GM19035 (cell line): ENCODE measurements at regions not wholly inside any gene's neighbourhood (a gene's known extent, or its start where the extent isn't known, plus 50 kb on each side); places are given as distances from the start of the nearest gene placed in this dataset.
A peak's percentile ranks its signal among the peaks of the same experiment; 100 is the strongest.
"Not testable (repeated sequence)": the region's sequence is repeated elsewhere in the genome, so short reads cannot be mapped to it uniquely, and the experiment has no call there.

Source experiments
- ATAC-seq: cut with Tn5 transposase; IDR thresholded peaks from one replicate; pipeline ENCODE4 v1.9.1; 2021; ENCODE audit not compliant: unreplicated experiment

- no peak for ATAC-seq
These were observed 223.8 kb upstream of the SMLR1 start for GRCh38 chr6:130603391-130603790.

- ATAC-seq, result no peak
These were observed 222.3 kb upstream of the SMLR1 start for GRCh38 chr6:130604841-130605399.

GRCh38 chr6:130610303-130610702 lies 216.9 kb upstream of the SMLR1 start:
- ATAC-seq, result no peak

DNA sequence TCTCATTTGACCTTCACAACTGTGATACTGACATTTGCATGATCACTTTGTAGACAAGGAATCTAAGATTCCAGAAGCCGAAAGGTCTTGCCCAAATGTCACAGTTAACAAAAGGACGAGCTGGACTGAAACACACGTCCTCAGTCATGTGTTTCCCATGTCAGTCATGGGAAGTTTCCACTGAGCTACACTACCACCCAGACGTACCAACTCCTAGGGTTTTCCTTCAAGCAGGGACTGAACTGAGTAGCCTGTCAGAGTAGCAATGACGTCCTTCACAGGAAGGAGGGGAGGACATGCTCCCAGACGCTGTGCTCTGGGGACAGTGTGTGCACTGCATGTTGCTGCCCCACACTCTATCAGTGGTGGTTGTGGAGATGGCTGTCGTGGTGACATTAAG lies 215.8 kb upstream of the SMLR1 start:
- ATAC-seq, result no peak

DNA sequence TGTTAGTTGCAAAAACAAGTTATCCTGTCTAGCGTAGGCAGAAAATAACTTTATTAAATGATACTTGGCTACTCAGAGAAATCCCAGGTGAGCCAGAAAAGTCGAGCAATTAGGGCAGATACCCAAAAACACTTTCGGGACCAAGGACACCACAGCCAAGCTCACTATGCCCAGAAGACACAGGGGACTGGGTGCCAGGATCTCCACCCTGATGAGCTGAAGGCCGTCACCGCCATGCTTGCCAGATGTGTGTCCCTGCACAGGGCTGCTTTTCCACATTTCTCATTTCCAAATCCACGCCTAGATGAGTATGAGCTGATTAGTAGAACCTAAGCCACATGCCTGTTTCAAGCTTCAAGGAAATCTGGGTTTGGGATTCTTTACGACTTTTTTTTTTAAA lies 214.0 kb upstream of the SMLR1 start:
- ATAC-seq, result no peak

DNA sequence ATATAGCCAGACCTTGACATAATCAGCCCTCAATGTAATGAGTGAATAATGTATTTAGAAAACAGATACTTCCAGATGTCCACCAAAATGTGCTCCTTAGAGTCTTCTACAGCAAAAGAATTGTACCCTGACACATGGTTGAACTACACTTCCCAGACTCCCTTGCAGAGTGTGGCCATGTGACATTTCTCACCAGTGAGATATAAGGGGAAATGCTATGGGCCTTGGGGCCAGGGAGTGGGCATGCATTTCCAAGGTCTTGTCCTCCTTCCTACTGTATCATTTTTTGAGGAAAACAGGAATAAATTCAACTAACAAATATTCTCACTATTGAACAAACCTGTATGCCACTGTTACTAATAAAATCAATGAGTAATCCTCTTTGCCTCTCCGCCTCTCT lies 211.4 kb upstream of the SMLR1 start:
- no peak for ATAC-seq

DNA sequence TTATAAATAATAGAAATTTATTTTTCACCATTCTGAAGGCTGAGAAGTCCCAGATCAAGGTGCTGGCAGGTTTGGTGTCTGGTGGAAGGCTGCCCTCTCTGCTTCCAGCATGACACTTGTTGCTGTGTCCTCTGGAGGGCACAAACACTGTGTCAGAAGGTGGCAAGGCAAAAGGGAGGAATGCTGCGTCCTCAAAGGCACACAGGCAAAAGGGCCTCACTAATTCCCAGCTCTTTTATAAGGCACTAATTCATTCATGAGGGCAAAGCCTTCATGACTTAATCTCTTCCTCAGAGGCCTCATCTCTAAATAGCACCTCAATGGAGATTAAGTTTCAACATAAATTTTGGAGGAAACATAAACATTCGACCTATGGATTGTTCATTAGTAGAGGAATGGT lies 209.5 kb upstream of the SMLR1 start:
- ATAC-seq, result no peak

DNA sequence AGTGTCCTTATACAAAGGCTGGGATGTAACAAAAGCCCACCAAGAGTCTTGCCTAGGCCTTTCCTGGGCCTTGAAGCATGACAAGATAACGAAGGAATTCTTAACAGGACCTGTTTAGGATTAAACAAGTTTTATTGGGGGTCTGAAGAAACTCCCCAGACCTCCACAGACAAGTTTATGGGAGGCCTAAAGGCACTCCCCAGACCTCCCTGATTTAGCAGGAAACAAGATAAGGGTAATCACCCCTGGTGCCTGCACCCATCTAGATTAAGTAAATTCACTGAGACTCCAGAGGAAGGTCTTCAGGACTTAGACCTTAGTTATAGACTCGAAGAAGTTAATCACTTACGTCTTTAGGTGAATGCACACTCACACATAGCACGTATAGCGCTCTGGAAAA lies 208.4 kb upstream of the SMLR1 start:
- ATAC-seq, result not testable (repeated sequence)

DNA sequence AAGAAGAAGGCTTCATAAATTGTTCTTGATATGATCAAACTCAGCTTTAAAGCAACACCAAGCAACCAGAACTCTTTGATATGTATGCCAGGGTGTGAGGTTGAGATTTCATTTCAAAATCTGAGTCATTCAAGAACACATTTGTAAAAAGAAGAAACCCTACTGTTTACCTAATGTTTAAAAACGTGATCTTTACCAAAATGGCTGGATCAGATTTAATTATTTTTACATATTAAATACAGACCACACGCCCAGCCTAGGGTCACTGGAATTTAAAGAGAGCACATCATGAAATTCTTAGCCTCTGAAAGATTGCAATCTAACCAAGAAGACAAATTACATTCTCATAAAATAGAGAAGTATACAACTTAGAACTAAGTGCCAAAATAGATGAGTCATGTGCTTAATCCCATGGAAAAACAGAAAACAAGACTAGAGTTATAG lies 206.8 kb upstream of the SMLR1 start:
- ATAC-seq, result no peak

GRCh38 chr6:130622142-130622541 lies 205.1 kb upstream of the SMLR1 start:
- no peak for ATAC-seq

DNA sequence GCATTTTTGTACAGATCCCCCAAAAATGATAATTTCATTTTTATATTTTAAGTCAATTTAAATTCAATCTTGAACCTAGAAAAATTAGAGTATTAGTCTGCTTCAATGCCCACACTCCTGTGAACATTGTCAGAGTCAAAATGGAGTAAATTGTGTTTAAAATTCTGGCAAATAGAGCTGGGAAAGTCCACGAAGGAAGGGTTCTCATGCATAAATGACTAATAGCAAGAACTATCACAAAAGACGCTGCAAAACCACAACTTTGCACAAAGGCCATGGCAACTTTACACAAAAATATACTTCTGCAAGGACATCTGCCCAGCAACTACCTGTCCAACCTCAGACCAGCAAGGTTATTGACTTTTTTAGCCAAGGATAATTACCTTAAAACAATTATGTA lies 203.2 kb upstream of the SMLR1 start:
- no peak for ATAC-seq

DNA sequence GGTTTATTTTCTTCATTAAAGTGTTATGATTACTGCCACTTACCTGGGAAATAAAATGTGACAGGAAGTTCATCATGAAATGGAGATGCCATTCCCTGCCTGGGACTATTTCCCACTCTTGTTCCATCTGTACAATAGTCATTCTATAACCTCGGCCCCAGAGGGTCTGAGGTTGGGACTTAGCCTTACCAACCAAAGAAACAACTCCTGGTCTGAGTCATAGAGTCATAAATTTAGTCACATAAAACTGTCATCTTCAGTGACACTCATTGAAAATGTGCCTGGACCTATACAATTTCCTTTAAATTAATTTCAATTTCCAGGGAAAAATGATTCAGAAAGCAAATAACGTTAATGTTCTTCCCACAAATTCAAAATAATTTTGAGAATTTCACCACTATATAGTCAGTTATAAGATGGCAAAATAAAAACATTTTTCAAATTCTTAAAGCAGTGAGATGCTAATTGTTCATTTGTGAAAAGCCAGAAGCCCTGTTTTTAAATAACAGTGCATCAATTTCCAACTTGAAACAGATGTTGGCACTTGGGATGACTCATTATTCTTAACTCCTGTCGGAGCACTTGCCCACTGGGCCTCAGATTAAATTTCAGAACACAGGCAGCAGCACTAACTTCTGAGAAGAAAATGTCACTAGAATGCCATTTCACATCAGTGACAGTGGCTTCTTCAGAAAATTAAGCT lies 201.2 kb upstream of the SMLR1 start:
- ATAC-seq, result peak; percentile 68

DNA sequence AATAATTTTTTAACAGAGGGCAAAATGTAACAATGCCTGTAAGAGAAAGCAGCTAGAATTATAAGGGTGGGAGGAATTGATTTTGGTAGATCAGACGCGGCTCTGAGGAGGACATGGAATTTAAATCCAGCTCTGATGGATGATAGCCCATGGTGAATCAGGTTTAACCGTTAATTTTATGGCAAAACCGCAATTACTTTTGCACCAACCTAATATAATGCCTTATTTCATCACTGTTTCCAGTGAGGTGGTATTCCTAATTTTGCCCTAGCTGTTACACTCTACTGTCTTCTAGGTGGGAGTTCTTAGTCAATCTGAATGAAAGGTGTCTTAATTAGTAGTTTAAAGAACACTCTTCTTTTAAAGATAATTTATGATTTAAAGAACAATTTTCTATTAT lies 198.3 kb upstream of the SMLR1 start:
- no peak for ATAC-seq

GRCh38 chr6:130629640-130630039 lies 197.6 kb upstream of the SMLR1 start:
- no peak for ATAC-seq

DNA sequence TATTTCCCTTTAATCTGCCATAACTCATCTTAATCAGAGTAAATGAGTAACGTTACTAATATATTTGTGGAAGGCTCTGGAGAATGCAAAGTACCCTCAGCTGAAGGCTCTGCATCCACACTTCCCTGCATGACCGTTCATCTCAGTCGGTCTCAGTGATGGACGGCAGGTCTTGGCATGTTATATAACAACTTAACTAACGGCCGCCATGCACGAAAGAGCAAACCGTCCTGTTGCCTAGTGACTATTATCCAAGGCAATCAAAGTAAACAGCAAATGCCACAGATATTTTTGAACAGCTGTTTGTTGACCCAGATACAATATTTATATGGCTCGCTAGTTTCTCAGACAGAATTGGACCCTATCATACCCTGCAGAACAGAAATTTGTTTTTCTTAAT lies 194.9 kb upstream of the SMLR1 start:
- no peak for ATAC-seq

- ATAC-seq, result no peak
These were observed 194.3 kb upstream of the SMLR1 start for GRCh38 chr6:130632897-130633296.

GRCh38 chr6:130643361-130643760 lies 183.8 kb upstream of the SMLR1 start:
- no peak for ATAC-seq

- ATAC-seq, result no peak
These were observed 183.0 kb upstream of the SMLR1 start for GRCh38 chr6:130644175-130644574.

GRCh38 chr6:130644769-130645168 lies 182.4 kb upstream of the SMLR1 start:
- not testable (repeated sequence) for ATAC-seq

- no peak for ATAC-seq
These were observed 180.0 kb upstream of the SMLR1 start for GRCh38 chr6:130647246-130647645.

- ATAC-seq, result no peak
These were observed 171.6 kb upstream of the SMLR1 start for GRCh38 chr6:130655586-130655985.

DNA sequence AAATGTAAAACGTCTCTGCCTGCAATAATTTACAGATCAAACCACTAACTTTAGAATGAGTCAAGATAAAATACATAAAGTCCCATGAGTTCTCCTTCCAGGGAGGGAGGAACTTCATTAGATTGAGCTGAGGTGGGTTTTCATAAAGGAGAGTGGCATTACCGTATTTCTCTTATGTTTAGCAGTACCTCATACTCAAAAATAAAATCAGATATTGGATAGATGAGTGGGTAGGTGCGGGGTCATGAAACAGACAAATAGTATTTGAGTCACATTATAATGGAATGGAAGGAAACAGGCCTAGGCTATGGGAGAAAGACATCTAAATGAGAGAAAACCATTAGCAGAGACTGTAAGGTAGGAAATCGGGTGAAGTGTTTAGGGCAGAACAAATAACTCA lies 166.1 kb upstream of the SMLR1 start:
- no peak for ATAC-seq

- ATAC-seq, result no peak
These were observed 160.4 kb upstream of the SMLR1 start for GRCh38 chr6:130666786-130667185.
